Adipocyte (in vitro differentiated cells): ENCODE measurements at regions not wholly inside any gene's neighbourhood (a gene's known extent, or its start where the extent isn't known, plus 50 kb on each side); places are given as distances from the start of the nearest gene placed in this dataset.

Experiments used
- DNase-seq: peaks from one replicate; pipeline ENCODE4 v3.0.0-alpha.2; 2015; ENCODE audit warnings: low read depth
- H3K27me3 ChIP-seq: replicated peaks from 2 replicates; pipeline ENCODE4 v1.7.0; 2013; ENCODE audit warnings: mild to moderate bottlenecking, low read length, moderate library complexity; ENCODE audit not compliant: control insufficient read depth, insufficient read depth
- H3K36me3 ChIP-seq: 2 replicates; pipeline ENCODE4 v1.7.0; 2013; ENCODE audit warnings: low read length, mild to moderate bottlenecking, moderate library complexity; ENCODE audit not compliant: control insufficient read depth, insufficient read depth, severe bottlenecking
- H3K4me1 ChIP-seq: 2 replicates; pipeline ENCODE4 v1.7.0; 2013; ENCODE audit warnings: mild to moderate bottlenecking, low read length, moderate library complexity; ENCODE audit not compliant: control insufficient read depth, insufficient read depth
- H3K4me3 ChIP-seq: 2 replicates; pipeline ENCODE4 v1.7.0; 2013; ENCODE audit warnings: mild to moderate bottlenecking, low read length, moderate library complexity
- H3K9ac ChIP-seq: 2 replicates; pipeline ENCODE4 v1.7.0; 2013; ENCODE audit warnings: mild to moderate bottlenecking, low read length, moderate library complexity
- H3K9me3 ChIP-seq: 2 replicates; pipeline ENCODE4 v1.7.0; 2013; ENCODE audit warnings: mild to moderate bottlenecking, low read length, moderate library complexity; ENCODE audit not compliant: control insufficient read depth

GRCh38 chr5:118726891-118727290, 261.5 kb downstream of the DTWD2 start:
- H3K4me3 ChIP-seq: no peak overlapping the region
- no peaks in the 10 kb centered on the region for H3K4me1 ChIP-seq
- no peak overlapping the region for H3K9ac ChIP-seq
- no peak for DNase-seq
- H3K9me3 ChIP-seq: no peaks in the 10 kb centered on the region
- no peaks in the 10 kb centered on the region for H3K27me3 ChIP-seq
- no peaks in the 10 kb centered on the region for H3K36me3 ChIP-seq

- no peak overlapping the region for H3K9ac ChIP-seq
- no peak for DNase-seq
- no peaks in the 10 kb centered on the region for H3K27me3 ChIP-seq
- no peak overlapping the region for H3K4me3 ChIP-seq
- no peaks in the 10 kb centered on the region for H3K4me1 ChIP-seq
- H3K9me3 ChIP-seq: peaks cover 3% of the 10 kb centered on the region
- no peaks in the 10 kb centered on the region for H3K36me3 ChIP-seq
Measured at GRCh38 chr5:118723021-118723338, 265.4 kb downstream of the DTWD2 start.

GRCh38 chr5:118722122-118723020, 266.0 kb downstream of the DTWD2 start:
- no peak overlapping the region for H3K9ac ChIP-seq
- DNase-seq: no peak
- H3K9me3 ChIP-seq: peaks cover 3% of the 10 kb centered on the region
- no peaks in the 10 kb centered on the region for H3K27me3 ChIP-seq
- H3K4me1 ChIP-seq: no peaks in the 10 kb centered on the region
- no peaks in the 10 kb centered on the region for H3K36me3 ChIP-seq
- H3K4me3 ChIP-seq: no peak overlapping the region

DNA sequence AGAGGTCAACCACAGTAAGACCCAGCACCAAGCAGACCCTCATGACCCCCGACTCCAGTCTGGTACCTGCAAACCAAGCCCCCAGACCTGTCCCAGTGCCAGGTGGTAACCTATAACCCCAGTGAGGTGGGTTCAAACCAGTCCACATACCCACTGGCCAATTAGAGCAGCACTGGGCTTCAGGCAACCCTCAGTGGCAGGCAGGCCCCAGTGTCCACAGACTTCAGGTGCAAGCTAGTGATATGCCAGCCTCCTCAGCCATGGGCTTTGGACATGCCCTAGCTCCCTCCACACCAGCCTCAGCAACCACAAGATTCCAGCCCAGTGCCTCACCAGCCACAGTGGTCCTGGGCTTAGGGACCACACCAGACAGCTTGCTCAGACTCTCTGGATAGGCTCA, 276.6 kb downstream of the DTWD2 start:
- Histone ChIP-seq H3K9ac (no peak overlapping the region), H3K27me3 (no peaks in the 10 kb centered on the region), H3K36me3 (no peaks in the 10 kb centered on the region), H3K4me1 (no peaks in the 10 kb centered on the region), H3K4me3 (no peak overlapping the region), H3K9me3 (peaks cover 7% of the 10 kb centered on the region)
- DNase-seq: no peak

DNA sequence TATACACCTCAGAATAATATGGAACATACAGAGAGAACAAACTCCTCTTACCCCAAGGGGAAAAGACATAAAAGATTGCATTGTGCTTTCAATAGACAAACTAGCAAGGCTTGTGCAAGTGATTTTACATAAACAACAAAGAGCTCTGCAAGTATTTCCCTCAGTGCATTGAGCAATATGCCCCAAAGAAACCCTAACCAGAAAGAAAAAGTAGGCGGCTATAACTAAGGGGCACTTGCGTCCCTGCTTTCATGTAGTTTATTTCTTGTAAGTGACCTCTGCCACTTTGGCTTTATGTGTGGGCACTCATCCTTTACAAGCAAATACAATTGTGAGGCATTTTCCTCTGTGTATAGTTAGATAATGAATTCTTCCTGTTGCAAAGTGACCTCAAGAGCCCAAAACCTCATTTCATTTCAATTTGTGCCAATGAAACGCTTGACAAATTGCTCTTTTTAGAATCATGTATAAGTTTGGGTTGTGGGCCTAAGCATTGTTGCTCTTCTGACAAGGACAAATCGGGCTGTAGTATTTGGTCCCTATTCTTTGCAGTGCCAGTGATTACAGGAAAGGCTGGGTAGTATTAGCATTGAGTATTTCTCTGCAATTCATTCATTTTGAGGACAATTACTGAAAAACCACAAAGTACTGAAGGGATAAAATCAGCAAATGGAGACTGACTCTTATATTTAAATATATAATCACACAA, 282.2 kb downstream of the DTWD2 start:
- H3K4me1 ChIP-seq: no peaks in the 10 kb centered on the region
- H3K4me3 ChIP-seq: no peak overlapping the region
- no peaks in the 10 kb centered on the region for H3K27me3 ChIP-seq
- no peaks in the 10 kb centered on the region for H3K36me3 ChIP-seq
- peaks cover 20% of the 10 kb centered on the region for H3K9me3 ChIP-seq
- peak; percentile 59 for DNase-seq
- H3K9ac ChIP-seq: no peak overlapping the region

DNA sequence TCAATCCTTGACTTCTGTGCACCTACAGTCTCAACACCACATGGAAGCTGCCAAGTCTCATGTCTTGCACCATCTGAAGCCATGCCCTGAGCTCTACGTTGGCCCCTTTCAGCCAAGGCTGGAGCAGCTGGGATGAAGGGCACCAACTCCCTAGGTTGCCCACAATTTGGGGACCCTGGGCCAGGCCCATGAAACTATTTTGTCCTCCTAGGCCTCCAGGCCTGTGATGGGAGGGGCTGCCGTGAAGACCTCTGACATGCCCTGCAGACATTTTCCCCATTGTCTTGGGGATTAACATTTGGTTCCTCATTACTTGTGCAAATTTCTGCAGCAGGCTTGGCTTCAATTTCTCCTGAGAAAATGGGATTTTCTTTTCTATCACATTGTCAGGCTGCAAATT, 285.1 kb downstream of the DTWD2 start:
- Histone ChIP-seq H3K4me1 (no peaks in the 10 kb centered on the region), H3K9me3 (peaks cover 15% of the 10 kb centered on the region), H3K4me3 (no peak overlapping the region), H3K27me3 (no peaks in the 10 kb centered on the region), H3K36me3 (no peaks in the 10 kb centered on the region), H3K9ac (no peak overlapping the region)
- DNase-seq: no peak

- H3K9me3 ChIP-seq: peaks cover 13% of the 10 kb centered on the region
- no peaks in the 10 kb centered on the region for H3K36me3 ChIP-seq
- no peaks in the 10 kb centered on the region for H3K4me1 ChIP-seq
- DNase-seq: peak; percentile 37
- no peak overlapping the region for H3K9ac ChIP-seq
- no peaks in the 10 kb centered on the region for H3K27me3 ChIP-seq
- H3K4me3 ChIP-seq: no peak overlapping the region
Measured at GRCh38 chr5:118701791-118702190, 286.6 kb downstream of the DTWD2 start.

- no peak overlapping the region for H3K4me3 ChIP-seq
- H3K36me3 ChIP-seq: no peaks in the 10 kb centered on the region
- no peak overlapping the region for H3K9ac ChIP-seq
- H3K9me3 ChIP-seq: peaks cover 13% of the 10 kb centered on the region
- H3K27me3 ChIP-seq: no peaks in the 10 kb centered on the region
- H3K4me1 ChIP-seq: no peaks in the 10 kb centered on the region
- DNase-seq: no peak
Measured at GRCh38 chr5:118700510-118700909, 287.8 kb downstream of the DTWD2 start.

GRCh38 chr5:118698774-118699173, 289.6 kb downstream of the DTWD2 start:
- H3K4me1 ChIP-seq: no peaks in the 10 kb centered on the region
- H3K4me3 ChIP-seq: no peak overlapping the region
- no peak overlapping the region for H3K9ac ChIP-seq
- peaks cover 10% of the 10 kb centered on the region for H3K9me3 ChIP-seq
- DNase-seq: no peak
- H3K27me3 ChIP-seq: no peaks in the 10 kb centered on the region
- H3K36me3 ChIP-seq: no peaks in the 10 kb centered on the region

DNA sequence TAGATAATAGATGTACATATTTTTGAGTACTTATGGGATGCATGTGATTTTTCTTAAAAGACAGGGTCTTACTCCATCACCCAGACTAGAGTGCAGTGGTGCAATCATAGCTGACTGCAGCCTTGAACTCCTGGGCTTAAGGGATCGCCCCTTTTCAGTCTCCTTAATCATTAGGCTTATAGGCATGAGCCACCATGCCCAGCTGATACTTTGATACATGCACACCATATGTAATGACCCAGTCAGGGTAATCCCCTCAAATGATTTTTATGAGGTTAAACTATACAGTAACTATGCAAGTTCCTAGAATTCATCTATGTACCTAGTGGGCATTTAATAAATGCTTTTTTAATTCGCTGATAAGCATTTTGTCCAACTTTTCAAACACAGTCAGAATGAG, 292.3 kb downstream of the DTWD2 start:
- Histone ChIP-seq H3K27me3 (no peaks in the 10 kb centered on the region), H3K9me3 (no peaks in the 10 kb centered on the region), H3K9ac (no peak overlapping the region), H3K4me3 (no peak overlapping the region), H3K36me3 (no peaks in the 10 kb centered on the region), H3K4me1 (no peaks in the 10 kb centered on the region)
- DNase-seq: no peak

- H3K9me3 ChIP-seq: no peaks in the 10 kb centered on the region
- DNase-seq: no peak
- H3K9ac ChIP-seq: no peak overlapping the region
- no peaks in the 10 kb centered on the region for H3K27me3 ChIP-seq
- no peaks in the 10 kb centered on the region for H3K36me3 ChIP-seq
- no peak overlapping the region for H3K4me3 ChIP-seq
- H3K4me1 ChIP-seq: no peaks in the 10 kb centered on the region
Measured at GRCh38 chr5:118692811-118693342, 295.5 kb downstream of the DTWD2 start.
